Caco-2 (cell line): ENCODE measurements at regions not wholly inside any gene's neighbourhood (a gene's known extent, or its start where the extent isn't known, plus 50 kb on each side); places are given as distances from the start of the nearest gene placed in this dataset.

Source experiments
- BruUV-seq: library from RNA; stranded (reverse); fragments of 400-500 nt; replicated peaks from 2 replicates; lab custom pipeline; 2021; lab: Mats Ljungman, UMichigan
- CTCF ChIA-PET: fragments of 300-600 bp; sonication (Branson Sonifier 250); formaldehyde crosslinking; loops from one replicate; lab custom pipeline; 2022; ENCODE audit warnings: antibody characterized with exemption; lab: Charles Lee
- POLR2A ChIA-PET: fragments of 300-600 bp; sonication (Branson Sonifier 250); formaldehyde crosslinking; loops from one replicate; lab custom pipeline; 2022; ENCODE audit warnings: antibody characterized with exemption; lab: Charles Lee
- DNase-seq, 2 experiments: peaks; one replicate each; pipeline versions ENCODE4 v3.0.0 to v3.0.0-alpha.2; 2020 to 2022
- H3K27me3 ChIP-seq: replicated peaks from 2 replicates; pipeline ENCODE4 v1.6.0; 2011; ENCODE audit warnings: low read length; ENCODE audit not compliant: control insufficient read depth, insufficient read depth
- H3K36me3 ChIP-seq: 2 replicates; pipeline ENCODE4 v1.5.1; 2011; ENCODE audit warnings: low read length; ENCODE audit not compliant: control insufficient read depth, insufficient read depth
- H3K4me1 ChIP-seq: fragments of 250-450 bp; sonication (Bioruptor Pico); 2 replicates; pipeline ENCODE4 v1.5.1; 2020; ENCODE audit warnings: mild to moderate bottlenecking
- H3K4me3 ChIP-seq: 2 replicates; pipeline ENCODE4 v1.5.1; 2011; ENCODE audit warnings: low read depth, mild to moderate bottlenecking, control low read depth, low read length
- H3K9me3 ChIP-seq: fragments of 250-450 bp; sonication (Bioruptor Pico); 2 replicates; pipeline ENCODE4 v1.5.1; 2020; ENCODE audit warnings: mild to moderate bottlenecking, moderate library complexity
- H3K27ac Mint-ChIP-seq: one replicate; pipeline ENCODE4 v1.8.0; 2022; ENCODE audit warnings: mixed read lengths; ENCODE audit not compliant: unreplicated experiment
- H3K27me3 Mint-ChIP-seq: one replicate; pipeline ENCODE4 v1.8.0; 2022; ENCODE audit warnings: mixed read lengths; ENCODE audit not compliant: insufficient read depth, unreplicated experiment
- H3K36me3 Mint-ChIP-seq: one replicate; pipeline ENCODE4 v1.8.0; 2022; ENCODE audit warnings: mild to moderate bottlenecking, mixed read lengths; ENCODE audit not compliant: insufficient read depth, unreplicated experiment
- H3K4me1 Mint-ChIP-seq: one replicate; pipeline ENCODE4 v1.8.0; 2022; ENCODE audit warnings: low read depth, mixed read lengths; ENCODE audit not compliant: unreplicated experiment
- H3K4me3 Mint-ChIP-seq: one replicate; pipeline ENCODE4 v1.8.0; 2022; ENCODE audit warnings: mild to moderate bottlenecking, moderate library complexity, mixed read lengths; ENCODE audit not compliant: unreplicated experiment
- H3K9me3 Mint-ChIP-seq: one replicate; pipeline ENCODE4 v1.8.0; 2022; ENCODE audit warnings: mixed read lengths; ENCODE audit not compliant: unreplicated experiment
- CTCF ChIP-seq, 2 experiments: fragments of 200-600 bp in 1 of 2; IDR thresholded peaks; 1 replicate in 1 of 2; 2 replicates in 1 of 2; pipeline versions ENCODE4 v1.5.1 to v1.8.0; 2011 to 2022; ENCODE audit warnings: antibody characterized with exemption in 1 of 2, control low read depth in 1 of 2, inconsistent platforms in 1 of 2, low read depth in 1 of 2, low read length in 1 of 2, mild to moderate bottlenecking in 1 of 2, moderate library complexity in 1 of 2; ENCODE audit not compliant: insufficient read depth in 1 of 2, severe bottlenecking in 1 of 2, unreplicated experiment in 1 of 2
- intact Hi-C: fragments of 100-400 bp; cut with micrococcal nuclease; formaldehyde crosslinking; loops from one replicate; pipeline ENCODE4 v1.10.0; 2022; ENCODE audit not compliant: unreplicated experiment

GRCh38 chr3:81307221-81307620 is 454.2 kb downstream of the GBE1 start:
- intact Hi-C loops = loop anchor here (10.0 kb wide), 3 partner anchors 108 to 458 kb away; partner anchors contain the start of gene GBE1
- no TSS peak for BruUV-seq
- TF ChIP-seq CTCF (IDR thresholded peaks at IDR 0.05; ENCODE audit: insufficient read depth in 1 of 2, low read depth in 1 of 2, low read length in 1 of 2, severe bottlenecking in 1 of 2, unreplicated experiment in 1 of 2) = no peak
- Histone ChIP-seq H3K9me3 (no peaks in the 10 kb centered on the region; the same call in 1 of the 2 replicates), H3K4me1 (peaks cover 3% of the 10 kb centered on the region; the same call in 1 of the 2 replicates), H3K4me3 (no peak overlapping the region), H3K27me3 (no peaks in the 10 kb centered on the region), H3K36me3 (no peaks in the 10 kb centered on the region)
- Mint-ChIP-seq H3K27ac (no peak overlapping the region), H3K27me3 (no peaks in the 10 kb centered on the region), H3K4me3 (no peak overlapping the region), H3K9me3 (no peaks in the 10 kb centered on the region), H3K4me1 (no peaks in the 10 kb centered on the region), H3K36me3 (no peaks in the 10 kb centered on the region)
- ChIA-PET CTCF (no interaction called here), POLR2A (no interaction called here)
- no peak for DNase-seq

GRCh38 chr3:81303321-81303720 is 458.1 kb downstream of the GBE1 start:
- Mint-ChIP-seq H3K36me3 (no peaks in the 10 kb centered on the region), H3K27me3 (no peaks in the 10 kb centered on the region), H3K4me1 (peaks cover 23% of the 10 kb centered on the region), H3K4me3 (no peak overlapping the region), H3K9me3 (peaks cover 6% of the 10 kb centered on the region), H3K27ac (no peak overlapping the region)
- intact Hi-C loops = loop anchor here (2.0 to 10.0 kb wide), 4 partner anchors 111 to 461 kb away; partner anchors contain the start of gene GBE1
- Histone ChIP-seq H3K4me1 (peaks cover 30% of the 10 kb centered on the region), H3K27me3 (no peaks in the 10 kb centered on the region), H3K36me3 (no peaks in the 10 kb centered on the region), H3K9me3 (no peaks in the 10 kb centered on the region; the same call in 1 of the 2 replicates), H3K4me3 (no peak overlapping the region)
- ChIA-PET CTCF (interaction anchor here (0.6 kb wide), 1 partner anchor 13 kb away, joined by 3 read pairs; no protein-coding TSS in a partner anchor), POLR2A (no interaction called here)
- DNase-seq = no peak
- BruUV-seq = no TSS peak
- no peak for TF ChIP-seq CTCF (IDR thresholded peaks at IDR 0.05; ENCODE audit: insufficient read depth in 1 of 2, low read depth in 1 of 2, low read length in 1 of 2, severe bottlenecking in 1 of 2, unreplicated experiment in 1 of 2)

- peak; percentile 68 to 79 for TF ChIP-seq CTCF (IDR thresholded peaks at IDR 0.05; ENCODE audit: insufficient read depth in 1 of 2, low read depth in 1 of 2, low read length in 1 of 2, severe bottlenecking in 1 of 2, unreplicated experiment in 1 of 2)
- intact Hi-C loops = loop anchor here (1.0 to 10.0 kb wide), 6 partner anchors 37 to 463 kb away; partner anchors contain the start of gene GBE1
- Histone ChIP-seq H3K9me3 (no peaks in the 10 kb centered on the region), H3K27me3 (no peaks in the 10 kb centered on the region), H3K4me1 (peaks cover 30% of the 10 kb centered on the region), H3K4me3 (no peak overlapping the region), H3K36me3 (no peaks in the 10 kb centered on the region)
- peaks cover 10% of the 10 kb centered on the region for H3K9me3 Mint-ChIP-seq
- peaks cover 29% of the 10 kb centered on the region for H3K4me1 Mint-ChIP-seq
- POLR2A ChIA-PET = no interaction called here
- CTCF ChIA-PET = interaction anchor here (0.6 to 0.8 kb wide), 3 partner anchors 37 to 83 kb away, joined by 3 to 4 read pairs (median 4); no protein-coding TSS in a partner anchor
- no peak overlapping the region for H3K4me3 Mint-ChIP-seq
- no peak overlapping the region for H3K27ac Mint-ChIP-seq
- no peaks in the 10 kb centered on the region for H3K27me3 Mint-ChIP-seq
- no TSS peak for BruUV-seq
- peak; percentile 50 to 59 for DNase-seq
- H3K36me3 Mint-ChIP-seq = no peaks in the 10 kb centered on the region
Measured at GRCh38 chr3:81302045-81302444, 459.4 kb downstream of the GBE1 start.
